Fibroblast of lung (primary cell): ENCODE measurements at regions not wholly inside any gene's neighbourhood (a gene's known extent, or its start where the extent isn't known, plus 50 kb on each side); places are given as distances from the start of the nearest gene placed in this dataset.

Experiments
- CTCF ChIP-seq, 2 donors: IDR thresholded peaks in 1 of 2; conservative IDR thresholded peaks in 1 of 2; 1 replicate in 1 of 2; 2 replicates in 1 of 2; pipeline ENCODE4 v1.5.1; 2011 to 2012; ENCODE audit warnings: low read length in 2 of 2, control low read depth in 1 of 2, inconsistent platforms in 1 of 2, low read depth in 1 of 2, mild to moderate bottlenecking in 1 of 2
- EZH2 ChIP-seq: IDR thresholded peaks from 2 replicates; pipeline ENCODE4 v1.5.1; 2012; ENCODE audit warnings: low read length, control low read depth, mild to moderate bottlenecking; ENCODE audit errors: missing control alignments

DNA sequence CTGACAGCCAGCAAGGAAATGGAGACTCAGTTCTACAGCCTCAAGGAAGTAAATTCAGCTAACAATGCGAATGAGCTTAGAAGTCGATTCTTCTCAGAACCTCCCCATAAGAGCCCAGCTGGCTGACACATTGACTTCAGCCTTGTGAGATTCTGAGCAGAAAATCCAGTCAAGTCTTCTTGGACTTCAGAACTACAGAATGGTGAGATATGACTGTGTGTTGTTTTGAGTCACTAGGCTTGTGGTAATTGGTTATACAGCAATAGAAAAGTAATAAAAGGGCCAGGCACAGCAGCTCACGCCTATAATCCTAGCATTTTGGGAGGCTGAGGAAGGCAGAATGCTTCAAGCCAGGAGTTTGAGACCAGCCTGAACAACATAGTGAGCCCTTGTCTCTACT lies 161.8 kb upstream of the IVNS1ABP start:
- no peak for TF ChIP-seq EZH2
- TF ChIP-seq CTCF (conservative IDR thresholded peaks at IDR 0.05 in 1 of 2, IDR thresholded peaks at IDR 0.05 in 1 of 2; ENCODE audit: low read depth in 1 of 2, low read length in 2 of 2), result no peak
